HFF-Myc (cell line): ENCODE measurements at regions not wholly inside any gene's neighbourhood (a gene's known extent, or its start where the extent isn't known, plus 50 kb on each side); places are given as distances from the start of the nearest gene placed in this dataset.
A peak's percentile ranks its signal among the peaks of the same experiment; 100 is the strongest.

ENCODE experiments used
- DNase-seq: peaks from one replicate; pipeline ENCODE4 v3.0.0-alpha.2; 2011; ENCODE audit warnings: low read depth; ENCODE audit errors: extremely low read depth
- H3K4me3 ChIP-seq: replicated peaks from 2 replicates; pipeline ENCODE4 v1.5.1; 2011; ENCODE audit warnings: low read depth, mild to moderate bottlenecking, control low read depth, low read length
- CTCF ChIP-seq: IDR thresholded peaks from 2 replicates; pipeline ENCODE4 v1.5.1; 2012; ENCODE audit warnings: mild to moderate bottlenecking, low read depth, low read length, control low read depth; ENCODE audit errors: missing control alignments

- DNase-seq = no peak
- no peak for TF ChIP-seq CTCF
- no peak overlapping the region for H3K4me3 ChIP-seq
These were observed 155.5 kb downstream of the PRL start for GRCh38 chr6:22141241-22141745.

- no peak for DNase-seq
- no peak for TF ChIP-seq CTCF
- no peak overlapping the region for H3K4me3 ChIP-seq
These were observed 154.0 kb downstream of the PRL start for GRCh38 chr6:22142856-22143255.

GRCh38 chr6:22145376-22145775 lies 151.5 kb downstream of the PRL start:
- no peak for TF ChIP-seq CTCF
- no peak for DNase-seq
- H3K4me3 ChIP-seq = no peak overlapping the region

GRCh38 chr6:22145823-22146677 lies 150.8 kb downstream of the PRL start:
- peak; percentile 30 for DNase-seq
- H3K4me3 ChIP-seq = peak overlapping the region; percentile 28
- TF ChIP-seq CTCF = peak; percentile 5

GRCh38 chr6:22146678-22146930 lies 150.2 kb downstream of the PRL start:
- no peak for TF ChIP-seq CTCF
- DNase-seq = no peak
- peak overlapping the region; percentile 28 for H3K4me3 ChIP-seq

- no peak for DNase-seq
- TF ChIP-seq CTCF = no peak
- H3K4me3 ChIP-seq = peak overlapping the region; percentile 28
These were observed 149.7 kb downstream of the PRL start for GRCh38 chr6:22146931-22147701.
